ENCODE measurements at regions not wholly inside any gene's neighbourhood (a gene's known extent, or its start where the extent isn't known, plus 50 kb on each side); places are given as distances from the start of the nearest gene placed in this dataset.

- Histone ChIP-seq H3K4me1 (no peaks in the 10 kb centered on the region), H3K27me3 (no peaks in the 10 kb centered on the region), H3K27ac (no peak overlapping the region), H3K36me3 (no peaks in the 10 kb centered on the region), H3K4me3 (no peak overlapping the region), H3K9me3 (no peaks in the 10 kb centered on the region)
- DNase-seq (ENCODE audit: low spot score in 2 of 2), result no peak
- TF ChIP-seq POLR2A (IDR thresholded peaks at IDR 0.05) (no peak), POLR2AphosphoS5 (IDR thresholded peaks at IDR 0.05) (no peak), CTCF (IDR thresholded peaks at IDR 0.05) (no peak)
- intact Hi-C loops (cut with DNase I; ENCODE audit: low total_unique reads), result no loop called here
Measured at GRCh38 chr6:48750861-48751260, 639.9 kb upstream of the PTCHD4 start.

- H3K9me3 ChIP-seq, result no peaks in the 10 kb centered on the region
- no peak overlapping the region for H3K27ac ChIP-seq
- H3K4me1 ChIP-seq, result no peaks in the 10 kb centered on the region
- H3K27me3 ChIP-seq, result no peaks in the 10 kb centered on the region
- DNase-seq (ENCODE audit: low spot score in 2 of 2), result no peak
- intact Hi-C loops (cut with DNase I; ENCODE audit: low total_unique reads), result no loop called here
- no peak overlapping the region for H3K4me3 ChIP-seq
- no peak for TF ChIP-seq POLR2A (IDR thresholded peaks at IDR 0.05)
- no peak for TF ChIP-seq POLR2AphosphoS5 (IDR thresholded peaks at IDR 0.05)
- no peak for TF ChIP-seq CTCF (IDR thresholded peaks at IDR 0.05)
- no peaks in the 10 kb centered on the region for H3K36me3 ChIP-seq
Measured at GRCh38 chr6:48747471-48747870, 636.5 kb upstream of the PTCHD4 start.

GRCh38 chr6:48747040-48747439 lies 636.0 kb upstream of the PTCHD4 start:
- Histone ChIP-seq H3K27me3 (no peaks in the 10 kb centered on the region), H3K27ac (no peak overlapping the region), H3K4me1 (no peaks in the 10 kb centered on the region), H3K36me3 (no peaks in the 10 kb centered on the region), H3K4me3 (no peak overlapping the region), H3K9me3 (no peaks in the 10 kb centered on the region)
- intact Hi-C loops (cut with DNase I; ENCODE audit: low total_unique reads), result no loop called here
- no peak for DNase-seq (ENCODE audit: low spot score in 2 of 2)
- TF ChIP-seq CTCF (IDR thresholded peaks at IDR 0.05) (no peak), POLR2AphosphoS5 (IDR thresholded peaks at IDR 0.05) (no peak), POLR2A (IDR thresholded peaks at IDR 0.05) (no peak)

- no peak for TF ChIP-seq POLR2A (IDR thresholded peaks at IDR 0.05)
- TF ChIP-seq CTCF (IDR thresholded peaks at IDR 0.05), result no peak
- TF ChIP-seq POLR2AphosphoS5 (IDR thresholded peaks at IDR 0.05), result no peak
- H3K4me1 ChIP-seq, result no peaks in the 10 kb centered on the region
- DNase-seq (ENCODE audit: low spot score in 2 of 2), result no peak
- no peaks in the 10 kb centered on the region for H3K9me3 ChIP-seq
- intact Hi-C loops (cut with DNase I; ENCODE audit: low total_unique reads), result no loop called here
- H3K27me3 ChIP-seq, result no peaks in the 10 kb centered on the region
- H3K27ac ChIP-seq, result no peak overlapping the region
- no peak overlapping the region for H3K4me3 ChIP-seq
- no peaks in the 10 kb centered on the region for H3K36me3 ChIP-seq
Measured at GRCh38 chr6:48744948-48745347, 634.0 kb upstream of the PTCHD4 start.

DNA sequence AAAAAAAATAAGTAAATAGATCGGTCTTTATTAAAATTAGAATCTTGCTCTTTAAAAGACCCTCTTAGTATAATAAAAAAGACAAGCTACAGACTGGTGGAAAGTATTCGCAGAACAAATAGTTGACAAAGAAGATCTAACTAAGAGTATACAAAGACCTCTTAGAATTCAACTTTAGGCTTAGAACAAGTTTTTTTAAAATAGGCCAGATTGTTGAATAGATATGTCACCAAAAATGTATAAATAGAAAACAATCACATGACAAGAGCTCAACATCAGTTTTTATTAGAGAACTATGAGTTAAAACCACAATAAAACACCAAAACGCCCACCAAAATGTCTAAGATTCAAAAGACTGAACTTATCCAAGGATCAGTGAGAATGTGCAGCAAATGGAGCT lies 632.7 kb upstream of the PTCHD4 start:
- DNase-seq (ENCODE audit: low spot score in 2 of 2), result no peak
- H3K4me3 ChIP-seq, result no peak overlapping the region
- H3K9me3 ChIP-seq, result no peaks in the 10 kb centered on the region
- TF ChIP-seq POLR2A (IDR thresholded peaks at IDR 0.05) (no peak), POLR2AphosphoS5 (IDR thresholded peaks at IDR 0.05) (no peak), CTCF (IDR thresholded peaks at IDR 0.05) (no peak)
- intact Hi-C loops (cut with DNase I; ENCODE audit: low total_unique reads), result no loop called here
- H3K27me3 ChIP-seq, result no peaks in the 10 kb centered on the region
- no peak overlapping the region for H3K27ac ChIP-seq
- H3K4me1 ChIP-seq, result no peaks in the 10 kb centered on the region
- H3K36me3 ChIP-seq, result no peaks in the 10 kb centered on the region
